Nephron progenitor cell (in vitro differentiated cells): ENCODE measurements at regions not wholly inside any gene's neighbourhood (a gene's known extent, or its start where the extent isn't known, plus 50 kb on each side); places are given as distances from the start of the nearest gene placed in this dataset.

Experiments
- DNase-seq: peaks from one replicate; pipeline ENCODE4 v3.0.0; 2021
- H3K27ac Mint-ChIP-seq: 2 replicates; pipeline ENCODE4 v1.8.0; 2021; ENCODE audit warnings: mild to moderate bottlenecking, moderate library complexity, mixed read lengths
- H3K27me3 Mint-ChIP-seq: 2 replicates; pipeline ENCODE4 v1.8.0; 2021; ENCODE audit warnings: mild to moderate bottlenecking, low read depth, mixed read lengths; ENCODE audit not compliant: poor library complexity
- H3K36me3 Mint-ChIP-seq: 2 replicates; pipeline ENCODE4 v1.8.0; 2021; ENCODE audit warnings: low read depth, mixed read lengths
- H3K4me1 Mint-ChIP-seq: 2 replicates; pipeline ENCODE4 v1.8.0; 2021; ENCODE audit warnings: mixed read lengths
- H3K4me3 Mint-ChIP-seq: 2 replicates; pipeline ENCODE4 v1.8.0; 2021; ENCODE audit warnings: mild to moderate bottlenecking, moderate library complexity, mixed read lengths
- H3K9me3 Mint-ChIP-seq: 2 replicates; pipeline ENCODE4 v1.8.0; 2021; ENCODE audit warnings: mild to moderate bottlenecking, moderate library complexity, mixed read lengths
- TF ChIP-seq, protein P1 (sequence below): fragments of 200-600 bp; sonication (generic); IDR thresholded peaks from 2 replicates; pipeline ENCODE4 v1.5.0; 2021; ENCODE audit warnings: antibody characterized with exemption

DNA sequence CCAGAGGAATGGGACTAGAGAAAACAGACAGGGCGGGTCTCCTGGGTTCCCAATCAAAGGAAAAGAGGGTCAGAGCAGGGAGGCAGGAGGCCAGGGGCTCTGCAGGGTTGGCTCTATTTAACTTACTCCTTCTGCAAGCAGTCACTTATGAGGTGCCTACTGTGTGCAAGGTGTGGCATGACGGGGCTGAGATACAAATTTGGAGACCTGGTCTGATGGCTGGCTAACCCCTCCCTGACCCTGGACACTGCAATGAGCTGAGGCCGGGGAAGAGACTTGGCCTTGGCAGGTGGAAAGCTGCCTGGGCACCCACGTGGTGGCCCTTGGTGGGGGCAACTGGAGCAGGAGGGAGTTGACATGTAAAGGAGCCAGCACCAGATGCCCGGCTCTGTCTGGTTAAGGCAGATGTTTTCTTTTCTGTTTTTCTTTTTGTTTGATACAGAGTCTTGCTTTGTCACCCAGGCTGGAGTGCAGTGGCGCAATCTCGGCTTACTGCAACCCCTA, 148.5 kb upstream of the GATA6 start:
- H3K4me1 Mint-ChIP-seq = peaks cover 47% of the 10 kb centered on the region
- TF ChIP-seq, protein P1, sequence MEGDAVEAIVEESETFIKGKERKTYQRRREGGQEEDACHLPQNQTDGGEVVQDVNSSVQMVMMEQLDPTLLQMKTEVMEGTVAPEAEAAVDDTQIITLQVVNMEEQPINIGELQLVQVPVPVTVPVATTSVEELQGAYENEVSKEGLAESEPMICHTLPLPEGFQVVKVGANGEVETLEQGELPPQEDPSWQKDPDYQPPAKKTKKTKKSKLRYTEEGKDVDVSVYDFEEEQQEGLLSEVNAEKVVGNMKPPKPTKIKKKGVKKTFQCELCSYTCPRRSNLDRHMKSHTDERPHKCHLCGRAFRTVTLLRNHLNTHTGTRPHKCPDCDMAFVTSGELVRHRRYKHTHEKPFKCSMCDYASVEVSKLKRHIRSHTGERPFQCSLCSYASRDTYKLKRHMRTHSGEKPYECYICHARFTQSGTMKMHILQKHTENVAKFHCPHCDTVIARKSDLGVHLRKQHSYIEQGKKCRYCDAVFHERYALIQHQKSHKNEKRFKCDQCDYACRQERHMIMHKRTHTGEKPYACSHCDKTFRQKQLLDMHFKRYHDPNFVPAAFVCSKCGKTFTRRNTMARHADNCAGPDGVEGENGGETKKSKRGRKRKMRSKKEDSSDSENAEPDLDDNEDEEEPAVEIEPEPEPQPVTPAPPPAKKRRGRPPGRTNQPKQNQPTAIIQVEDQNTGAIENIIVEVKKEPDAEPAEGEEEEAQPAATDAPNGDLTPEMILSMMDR = no peak
- H3K27ac Mint-ChIP-seq = peak overlapping the region; percentile 96
- DNase-seq = no peak
- peaks cover 4% of the 10 kb centered on the region for H3K27me3 Mint-ChIP-seq
- peaks cover 13% of the 10 kb centered on the region for H3K9me3 Mint-ChIP-seq
- H3K4me3 Mint-ChIP-seq = peak overlapping the region; percentile 46
- H3K36me3 Mint-ChIP-seq = no peaks in the 10 kb centered on the region

DNA sequence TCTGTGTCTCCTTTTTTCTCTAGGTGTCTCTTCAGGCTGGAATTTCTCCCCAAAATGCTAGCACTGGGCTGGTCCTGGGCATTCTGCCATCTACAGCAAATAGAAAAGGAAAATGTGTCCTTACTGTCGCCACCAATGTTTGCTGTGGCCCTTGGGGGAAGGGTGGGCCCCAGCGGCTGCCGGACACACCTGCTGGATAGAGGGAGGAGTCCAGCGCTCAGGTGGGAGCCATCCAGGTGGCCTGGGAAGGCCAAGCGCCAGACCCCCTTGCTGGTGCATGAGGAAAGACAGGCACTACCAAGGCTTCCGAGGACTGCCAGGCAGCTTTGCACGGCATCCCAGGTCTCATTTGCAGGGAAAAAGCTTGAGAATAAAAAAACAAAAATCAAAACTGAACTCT, 147.7 kb upstream of the GATA6 start:
- no peak overlapping the region for H3K4me3 Mint-ChIP-seq

DNA sequence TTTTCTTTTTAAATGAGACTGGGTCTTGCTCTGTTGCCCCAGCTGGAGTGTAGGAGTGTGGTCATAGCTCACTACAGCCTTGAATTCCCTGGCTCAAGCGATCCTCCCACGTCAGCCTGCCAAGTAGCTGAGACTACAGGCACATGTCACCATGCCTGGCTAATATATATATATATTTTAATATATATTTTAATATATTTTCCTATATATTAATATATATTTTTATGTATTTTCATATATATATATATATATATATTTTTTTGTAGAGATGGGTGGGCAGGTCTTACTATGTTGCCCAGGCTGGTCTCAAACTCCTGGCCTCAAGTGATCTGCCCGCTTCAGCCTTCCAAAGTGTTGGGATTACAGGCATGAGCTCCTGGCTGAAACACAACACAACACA, 144.5 kb upstream of the GATA6 start:
- no peaks in the 10 kb centered on the region for H3K27me3 Mint-ChIP-seq
- TF ChIP-seq, protein P1 = no peak
- H3K36me3 Mint-ChIP-seq = no peaks in the 10 kb centered on the region
- peaks cover 46% of the 10 kb centered on the region for H3K4me1 Mint-ChIP-seq
- DNase-seq = no peak
- H3K9me3 Mint-ChIP-seq = no peaks in the 10 kb centered on the region
- no peak overlapping the region for H3K4me3 Mint-ChIP-seq
- H3K27ac Mint-ChIP-seq = no peak overlapping the region

More for the DNA sequence above, 147.7 kb upstream of the GATA6 start:
- peaks cover 55% of the 10 kb centered on the region for H3K4me1 Mint-ChIP-seq
- no peak overlapping the region for H3K27ac Mint-ChIP-seq
- TF ChIP-seq, protein P1 = no peak
- H3K27me3 Mint-ChIP-seq = peaks cover 4% of the 10 kb centered on the region
- no peak for DNase-seq
- peaks cover 10% of the 10 kb centered on the region for H3K9me3 Mint-ChIP-seq
- H3K36me3 Mint-ChIP-seq = no peaks in the 10 kb centered on the region

DNA sequence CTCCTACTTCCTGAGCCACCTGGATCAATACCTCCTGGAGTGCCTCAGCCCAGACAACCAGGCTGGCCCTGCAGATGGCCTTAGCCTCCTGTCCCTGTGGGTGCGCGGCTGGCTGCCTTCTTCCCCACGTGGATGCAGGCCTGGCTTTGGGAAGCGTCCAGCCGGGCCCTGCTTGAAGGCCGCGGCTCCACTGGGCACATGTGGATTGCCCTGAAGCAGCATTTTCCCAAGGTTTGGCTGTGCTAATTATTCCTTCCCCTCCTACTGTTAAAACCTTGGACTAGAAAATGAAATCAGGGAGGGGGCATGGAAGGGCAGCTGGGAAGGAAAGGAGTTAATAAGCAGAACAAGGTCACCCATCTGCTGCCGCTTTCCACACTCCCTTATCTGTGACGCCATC, 143.0 kb upstream of the GATA6 start:
- no peaks in the 10 kb centered on the region for H3K36me3 Mint-ChIP-seq
- DNase-seq = no peak
- peak overlapping the region; percentile 94 for H3K27ac Mint-ChIP-seq
- peaks cover 35% of the 10 kb centered on the region for H3K4me1 Mint-ChIP-seq
- no peaks in the 10 kb centered on the region for H3K27me3 Mint-ChIP-seq
- H3K9me3 Mint-ChIP-seq = no peaks in the 10 kb centered on the region
- TF ChIP-seq, protein P1 = no peak
- H3K4me3 Mint-ChIP-seq = no peak overlapping the region

DNA sequence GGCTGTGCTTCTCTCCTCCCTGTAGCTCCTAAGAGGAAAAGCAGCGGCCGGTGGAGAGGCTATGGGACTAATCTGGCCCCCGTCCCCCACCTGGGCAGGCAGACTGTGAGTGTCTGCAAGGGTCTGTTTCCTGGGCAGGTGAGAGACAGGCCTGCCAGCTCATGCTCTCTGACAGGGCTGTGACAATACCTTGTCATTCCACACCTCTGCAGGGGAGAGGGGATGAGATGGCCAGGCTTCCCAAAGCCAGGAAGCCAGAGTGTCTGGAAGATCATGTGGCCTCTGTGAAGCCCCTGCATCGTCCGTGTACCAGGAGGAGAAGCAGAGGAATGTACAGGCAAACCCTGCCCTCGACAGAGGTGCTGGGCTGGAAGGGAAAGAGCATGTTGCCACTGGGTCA, 142.5 kb upstream of the GATA6 start:
- H3K4me3 Mint-ChIP-seq = no peak overlapping the region
- peak overlapping the region; percentile 94 for H3K27ac Mint-ChIP-seq

DNA sequence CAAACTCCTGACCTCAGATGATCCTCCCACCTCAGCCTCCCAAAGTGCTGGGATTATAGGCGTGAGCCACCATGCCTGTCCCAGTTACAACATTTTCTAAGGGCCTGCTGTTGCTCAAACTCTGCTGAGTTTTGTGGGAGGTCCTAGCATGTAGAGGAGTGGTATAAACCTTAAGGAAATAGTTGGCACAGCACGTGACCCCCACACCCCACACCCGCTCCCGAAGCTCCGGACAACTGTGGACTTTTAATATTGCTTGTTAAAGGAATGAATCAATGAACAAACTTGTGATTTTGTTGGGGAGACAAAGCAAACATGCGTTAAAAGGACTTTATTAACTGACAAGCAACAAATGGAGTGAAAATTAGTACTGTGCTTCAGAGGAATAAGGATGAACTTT, 137.8 kb upstream of the GATA6 start:
- TF ChIP-seq, protein P1 = no peak
- H3K27ac Mint-ChIP-seq = peak overlapping the region; percentile 37
- DNase-seq = no peak
- no peaks in the 10 kb centered on the region for H3K9me3 Mint-ChIP-seq
- H3K4me1 Mint-ChIP-seq = peaks cover 26% of the 10 kb centered on the region
- H3K27me3 Mint-ChIP-seq = peaks cover 4% of the 10 kb centered on the region
- H3K4me3 Mint-ChIP-seq = no peak overlapping the region
- H3K36me3 Mint-ChIP-seq = no peaks in the 10 kb centered on the region

More for the DNA sequence above, 142.5 kb upstream of the GATA6 start:
- H3K36me3 Mint-ChIP-seq = no peaks in the 10 kb centered on the region
- H3K9me3 Mint-ChIP-seq = no peaks in the 10 kb centered on the region
- H3K4me1 Mint-ChIP-seq = peaks cover 38% of the 10 kb centered on the region
- DNase-seq = no peak
- TF ChIP-seq, protein P1 = no peak
- no peaks in the 10 kb centered on the region for H3K27me3 Mint-ChIP-seq
